BJ (cell line): ENCODE measurements at regions not wholly inside any gene's neighbourhood (a gene's known extent, or its start where the extent isn't known, plus 50 kb on each side); places are given as distances from the start of the nearest gene placed in this dataset.
"Not testable (repeated sequence)": the region's sequence is repeated elsewhere in the genome, so short reads cannot be mapped to it uniquely, and the experiment has no call there.

Experiments used
- CTCF ChIA-PET: fragments of 350-600 bp; formaldehyde crosslinking; extraction: SDS; loops from one replicate; lab custom pipeline; 2021; ENCODE audit warnings: antibody characterized with exemption, inconsistent platforms; lab: Yijun Ruan, JAX
- POLR2A ChIA-PET: fragments of 300-600 bp; sonication (Branson Sonifier 250); formaldehyde crosslinking; extraction: SDS; loops from one replicate; lab custom pipeline; 2021; ENCODE audit warnings: antibody characterized with exemption; lab: Charles Lee
- DNase-seq: peaks from one replicate; pipeline ENCODE4 v3.0.0-alpha.2; 2011; ENCODE audit warnings: low read depth
- H3K27me3 ChIP-seq: 2 replicates; pipeline ENCODE4 v1.6.0; 2011; ENCODE audit warnings: low read length; ENCODE audit not compliant: control insufficient read depth, insufficient read depth
- H3K36me3 ChIP-seq: 2 replicates; pipeline ENCODE4 v1.5.1; 2011; ENCODE audit warnings: low read length; ENCODE audit not compliant: control insufficient read depth, insufficient read depth
- H3K4me3 ChIP-seq: 2 replicates; pipeline ENCODE4 v1.5.1; 2011; ENCODE audit warnings: low read depth, mild to moderate bottlenecking, control low read depth, low read length
- CTCF ChIP-seq: IDR thresholded peaks from 2 replicates; pipeline ENCODE4 v1.5.1; 2011; ENCODE audit warnings: low read depth, mild to moderate bottlenecking, control low read depth, inconsistent platforms, low read length, moderate library complexity; ENCODE audit not compliant: insufficient read depth

- ChIA-PET CTCF (no interaction called here), POLR2A (no interaction called here)
- H3K36me3 ChIP-seq: no peaks in the 10 kb centered on the region
- H3K27me3 ChIP-seq: no peaks in the 10 kb centered on the region; the same call in 1 of the 2 replicates
- H3K4me3 ChIP-seq: no peak overlapping the region
- no peak for TF ChIP-seq CTCF
- DNase-seq: no peak
Observed at GRCh38 chr1:56250809-56251208, 328.6 kb downstream of the PLPP3 start.

DNA sequence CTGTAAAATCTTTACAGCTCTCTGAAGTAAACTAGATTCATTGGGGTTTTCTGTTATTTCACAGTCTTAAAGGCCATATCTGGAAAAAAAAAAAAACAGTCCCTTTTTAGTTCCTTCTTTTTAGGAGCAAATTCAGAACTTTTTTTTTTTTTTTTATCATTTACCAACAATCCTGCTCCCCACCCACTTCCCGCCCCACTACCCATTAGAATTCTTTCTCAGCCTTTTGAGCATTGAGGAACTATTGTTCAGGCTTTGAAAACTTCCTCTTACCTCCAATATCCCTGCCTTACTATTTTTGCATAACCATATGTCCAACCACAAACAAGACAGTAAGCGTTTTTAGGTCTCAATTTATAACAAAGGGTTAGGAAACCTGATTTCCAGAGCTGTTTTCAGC is 330.1 kb downstream of the PLPP3 start:
- no peak for TF ChIP-seq CTCF
- ChIA-PET POLR2A (no interaction called here), CTCF (no interaction called here)
- H3K27me3 ChIP-seq: no peaks in the 10 kb centered on the region; the same call in 1 of the 2 replicates
- no peak for DNase-seq
- H3K4me3 ChIP-seq: no peak overlapping the region
- H3K36me3 ChIP-seq: no peaks in the 10 kb centered on the region

GRCh38 chr1:56248138-56248537 is 331.2 kb downstream of the PLPP3 start:
- Histone ChIP-seq H3K36me3 (no peaks in the 10 kb centered on the region), H3K4me3 (no peak overlapping the region), H3K27me3 (no peaks in the 10 kb centered on the region; the same call in 1 of the 2 replicates)
- ChIA-PET POLR2A (no interaction called here), CTCF (no interaction called here)
- no peak for DNase-seq
- no peak for TF ChIP-seq CTCF

DNA sequence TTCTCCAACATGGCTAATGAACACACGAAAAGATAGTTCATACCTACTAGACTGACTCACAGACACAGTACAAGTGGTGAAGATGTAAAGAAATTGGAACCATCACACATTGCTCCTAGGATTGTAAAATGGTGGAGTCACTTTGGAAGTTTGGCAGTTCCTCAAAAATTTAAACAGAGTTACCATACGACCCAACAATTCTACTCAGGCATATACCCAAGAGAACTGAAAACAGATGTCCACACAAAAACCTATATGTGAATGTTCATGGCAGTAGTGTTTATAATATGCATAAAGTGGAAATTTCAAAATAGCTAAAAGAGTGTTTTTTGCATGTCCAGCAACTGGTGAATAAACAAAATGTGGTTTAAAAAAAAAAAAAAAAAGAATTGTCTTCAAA is 332.6 kb downstream of the PLPP3 start:
- H3K36me3 ChIP-seq, POLR2A ChIA-PET, H3K27me3 ChIP-seq, DNase-seq, CTCF ChIA-PET, H3K4me3 ChIP-seq: not testable (repeated sequence)

GRCh38 chr1:56240400-56240799 is 339.0 kb downstream of the PLPP3 start:
- ChIA-PET CTCF (no interaction called here), POLR2A (no interaction called here)
- no peak for TF ChIP-seq CTCF
- H3K27me3 ChIP-seq: no peaks in the 10 kb centered on the region
- no peaks in the 10 kb centered on the region for H3K36me3 ChIP-seq
- H3K4me3 ChIP-seq: no peak overlapping the region
- no peak for DNase-seq

DNA sequence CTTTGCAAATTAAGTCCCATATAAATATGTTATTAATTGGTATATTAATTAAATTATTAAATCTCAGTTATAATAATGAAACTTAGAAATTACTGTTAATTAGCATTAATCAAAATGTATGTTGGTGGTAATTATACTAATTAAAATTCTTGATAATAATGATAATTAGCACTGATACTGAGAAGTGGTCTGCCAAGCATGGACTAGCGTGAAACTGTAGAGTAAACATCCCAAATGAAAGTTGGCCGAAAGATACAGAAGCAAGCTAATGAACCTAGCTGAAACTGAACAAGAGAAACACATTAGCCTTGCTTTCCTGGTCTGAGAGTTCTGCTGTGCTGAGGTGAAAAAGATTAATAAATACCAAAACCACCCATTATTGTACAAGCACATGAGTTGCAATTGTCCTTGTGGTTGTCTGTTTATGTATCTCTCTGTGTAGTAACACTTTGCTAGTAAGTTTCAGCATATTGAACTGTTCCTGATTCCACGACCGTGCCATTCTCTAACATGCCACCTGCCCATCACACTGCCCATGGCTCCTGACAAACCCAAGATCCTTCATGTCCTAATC is 341.8 kb downstream of the PLPP3 start:
- POLR2A ChIA-PET: no interaction called here
- TF ChIP-seq CTCF: no peak
- no peak overlapping the region for H3K4me3 ChIP-seq
- no peak for DNase-seq
- no peaks in the 10 kb centered on the region for H3K36me3 ChIP-seq
- no peaks in the 10 kb centered on the region for H3K27me3 ChIP-seq
- CTCF ChIA-PET: interaction anchor here (1.2 kb wide), 1 partner anchor 10 kb away, joined by 3 read pairs; no protein-coding TSS in a partner anchor
